ENCODE measurements at regions not wholly inside any gene's neighbourhood (a gene's known extent, or its start where the extent isn't known, plus 50 kb on each side); places are given as distances from the start of the nearest gene placed in this dataset.

DNA sequence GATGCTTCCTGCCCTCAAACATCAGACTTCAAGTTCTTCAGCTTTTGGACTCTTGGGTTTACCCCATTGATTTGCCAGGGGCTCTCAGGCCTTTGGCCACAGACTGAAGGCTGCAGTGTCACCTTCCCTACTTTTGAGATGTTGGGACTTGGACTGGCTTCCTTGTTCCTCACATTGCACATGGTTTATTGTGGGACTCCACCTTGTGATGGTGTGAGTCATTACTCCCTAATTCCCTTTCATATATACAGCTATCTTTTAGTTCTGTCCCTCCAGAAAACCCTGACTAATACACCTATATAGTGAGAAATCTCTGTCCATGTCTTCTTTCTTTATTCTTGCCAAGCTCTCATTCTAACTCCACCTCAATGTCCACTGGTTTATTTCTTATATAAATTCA, 736.9 kb upstream of the HS3ST1 start:
- TF ChIP-seq, protein P1, sequence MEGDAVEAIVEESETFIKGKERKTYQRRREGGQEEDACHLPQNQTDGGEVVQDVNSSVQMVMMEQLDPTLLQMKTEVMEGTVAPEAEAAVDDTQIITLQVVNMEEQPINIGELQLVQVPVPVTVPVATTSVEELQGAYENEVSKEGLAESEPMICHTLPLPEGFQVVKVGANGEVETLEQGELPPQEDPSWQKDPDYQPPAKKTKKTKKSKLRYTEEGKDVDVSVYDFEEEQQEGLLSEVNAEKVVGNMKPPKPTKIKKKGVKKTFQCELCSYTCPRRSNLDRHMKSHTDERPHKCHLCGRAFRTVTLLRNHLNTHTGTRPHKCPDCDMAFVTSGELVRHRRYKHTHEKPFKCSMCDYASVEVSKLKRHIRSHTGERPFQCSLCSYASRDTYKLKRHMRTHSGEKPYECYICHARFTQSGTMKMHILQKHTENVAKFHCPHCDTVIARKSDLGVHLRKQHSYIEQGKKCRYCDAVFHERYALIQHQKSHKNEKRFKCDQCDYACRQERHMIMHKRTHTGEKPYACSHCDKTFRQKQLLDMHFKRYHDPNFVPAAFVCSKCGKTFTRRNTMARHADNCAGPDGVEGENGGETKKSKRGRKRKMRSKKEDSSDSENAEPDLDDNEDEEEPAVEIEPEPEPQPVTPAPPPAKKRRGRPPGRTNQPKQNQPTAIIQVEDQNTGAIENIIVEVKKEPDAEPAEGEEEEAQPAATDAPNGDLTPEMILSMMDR (conservative IDR thresholded peaks at IDR 0.05): no peak

DNA sequence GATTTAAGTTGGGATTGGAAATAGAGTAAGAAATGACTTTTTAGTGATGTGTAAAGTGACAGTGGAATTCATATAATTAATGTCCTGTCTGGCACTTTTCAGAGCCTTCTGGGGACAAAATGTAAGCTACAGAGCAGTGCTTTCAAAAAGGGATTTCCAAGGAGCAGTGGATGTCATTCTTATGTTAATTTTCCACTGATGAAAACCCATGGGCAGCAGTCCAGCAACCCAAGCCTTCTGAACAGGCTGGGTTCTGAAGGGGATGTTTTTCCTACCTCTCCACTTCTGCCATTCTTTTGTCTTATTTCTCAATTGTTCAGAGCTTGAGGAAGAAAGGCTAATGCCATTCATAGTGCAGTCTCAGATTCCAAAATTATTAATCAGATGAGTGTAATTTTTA, 717.6 kb upstream of the HS3ST1 start:
- TF ChIP-seq, protein P1 (conservative IDR thresholded peaks at IDR 0.05): no peak
- Mint-ChIP-seq H3K27ac (no peak overlapping the region), H3K9me3 (no peaks in the 10 kb centered on the region), H3K27me3 (no peaks in the 10 kb centered on the region), H3K36me3 (no peaks in the 10 kb centered on the region), H3K4me1 (ENCODE audit: unreplicated experiment) (no peaks in the 10 kb centered on the region), H3K4me3 (no peak overlapping the region)
- no peak for DNase-seq (ENCODE audit: extremely low spot score, unreplicated experiment)

More for the DNA sequence above, 736.9 kb upstream of the HS3ST1 start:
- Mint-ChIP-seq H3K9me3 (no peaks in the 10 kb centered on the region), H3K27ac (no peak overlapping the region), H3K4me1 (ENCODE audit: unreplicated experiment) (no peaks in the 10 kb centered on the region), H3K4me3 (no peak overlapping the region), H3K36me3 (no peaks in the 10 kb centered on the region), H3K27me3 (no peaks in the 10 kb centered on the region)
- no peak for DNase-seq (ENCODE audit: extremely low spot score, unreplicated experiment)

DNA sequence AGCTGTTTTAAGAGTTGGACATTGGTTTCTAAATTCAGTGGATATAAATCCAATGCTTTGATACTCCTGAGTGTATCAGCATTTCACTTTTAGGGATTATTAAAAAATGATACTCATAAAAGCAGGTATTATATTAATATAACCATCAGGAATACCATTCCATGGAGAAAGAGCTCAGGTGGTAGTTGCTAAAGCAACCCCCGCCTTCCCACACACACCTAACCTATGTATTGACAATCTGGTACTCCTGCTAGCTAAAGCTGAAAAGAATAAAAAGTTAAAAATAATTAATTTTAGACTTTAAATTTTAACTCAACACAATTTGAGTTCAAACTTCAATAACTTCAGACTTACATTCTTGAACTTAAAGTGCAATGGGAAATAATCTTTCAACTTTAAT, 717.1 kb upstream of the HS3ST1 start:
- Mint-ChIP-seq H3K4me3 (no peak overlapping the region), H3K27ac (no peak overlapping the region), H3K4me1 (ENCODE audit: unreplicated experiment) (no peaks in the 10 kb centered on the region), H3K9me3 (no peaks in the 10 kb centered on the region), H3K36me3 (no peaks in the 10 kb centered on the region), H3K27me3 (no peaks in the 10 kb centered on the region)
- no peak for DNase-seq (ENCODE audit: extremely low spot score, unreplicated experiment)
- TF ChIP-seq, protein P1 (conservative IDR thresholded peaks at IDR 0.05): no peak

DNA sequence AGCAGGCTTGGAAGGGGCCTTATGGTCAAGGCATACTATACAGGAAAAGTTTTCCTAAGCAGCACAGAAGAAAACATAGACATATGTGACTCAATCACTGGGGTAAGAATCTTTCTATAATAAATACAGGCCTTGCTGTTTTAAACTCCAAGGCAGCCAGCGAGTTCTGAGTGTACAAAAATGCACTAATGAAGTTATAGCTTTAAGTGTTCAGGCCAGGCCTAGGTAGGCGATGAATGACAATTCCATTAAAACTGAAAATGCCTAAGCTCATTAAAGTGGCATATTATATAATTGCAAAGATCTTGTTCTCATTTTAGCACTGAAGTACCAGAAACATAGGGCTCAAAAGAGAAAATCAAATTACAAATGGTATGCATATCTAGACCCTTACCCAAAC, 716.4 kb upstream of the HS3ST1 start:
- no peaks in the 10 kb centered on the region for H3K36me3 Mint-ChIP-seq
- no peak for DNase-seq (ENCODE audit: extremely low spot score, unreplicated experiment)
- H3K4me1 Mint-ChIP-seq (ENCODE audit: unreplicated experiment): no peaks in the 10 kb centered on the region
- no peaks in the 10 kb centered on the region for H3K27me3 Mint-ChIP-seq
- H3K4me3 Mint-ChIP-seq: no peak overlapping the region
- H3K27ac Mint-ChIP-seq: no peak overlapping the region
- TF ChIP-seq, protein P1 (conservative IDR thresholded peaks at IDR 0.05): no peak
- H3K9me3 Mint-ChIP-seq: no peaks in the 10 kb centered on the region

GRCh38 chr4:12144051-12144450, 715.4 kb upstream of the HS3ST1 start:
- TF ChIP-seq, protein P1 (conservative IDR thresholded peaks at IDR 0.05): no peak
- Mint-ChIP-seq H3K4me3 (no peak overlapping the region), H3K36me3 (no peaks in the 10 kb centered on the region), H3K4me1 (ENCODE audit: unreplicated experiment) (no peaks in the 10 kb centered on the region), H3K27me3 (no peaks in the 10 kb centered on the region), H3K9me3 (no peaks in the 10 kb centered on the region), H3K27ac (no peak overlapping the region)
- DNase-seq (ENCODE audit: extremely low spot score, unreplicated experiment): no peak

DNA sequence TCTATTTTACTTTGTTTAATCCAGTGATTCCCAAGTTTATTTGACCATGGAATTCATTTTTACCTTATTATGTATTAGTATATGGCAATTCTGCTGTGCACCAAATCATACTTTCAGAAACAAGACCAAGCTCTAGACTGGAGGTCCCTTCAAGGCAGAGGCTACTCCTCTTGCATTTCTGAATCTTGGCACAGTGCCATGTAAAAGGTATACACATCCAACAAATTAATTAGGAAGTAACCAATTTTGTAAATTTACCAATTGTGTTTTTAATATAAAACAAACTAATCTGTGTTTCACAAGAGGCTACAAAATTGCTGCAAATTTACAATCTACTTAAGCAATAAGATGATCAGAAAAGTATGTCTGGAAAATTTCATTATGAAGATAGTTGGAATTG, 712.2 kb upstream of the HS3ST1 start:
- no peaks in the 10 kb centered on the region for H3K27me3 Mint-ChIP-seq
- H3K9me3 Mint-ChIP-seq: no peaks in the 10 kb centered on the region
- TF ChIP-seq, protein P1 (conservative IDR thresholded peaks at IDR 0.05): no peak
- H3K36me3 Mint-ChIP-seq: no peaks in the 10 kb centered on the region
- H3K4me1 Mint-ChIP-seq (ENCODE audit: unreplicated experiment): no peaks in the 10 kb centered on the region
- H3K27ac Mint-ChIP-seq: no peak overlapping the region
- no peak overlapping the region for H3K4me3 Mint-ChIP-seq
- no peak for DNase-seq (ENCODE audit: extremely low spot score, unreplicated experiment)

Measured in type B pancreatic cell (in vitro differentiated cells).